SK-N-SH (cell line): ENCODE measurements at regions not wholly inside any gene's neighbourhood (a gene's known extent, or its start where the extent isn't known, plus 50 kb on each side); places are given as distances from the start of the nearest gene placed in this dataset.

Experiments used
- CTCF ChIA-PET: fragments of 300-600, 350-600 bp; formaldehyde crosslinking; extraction: SDS; loops from one replicate; lab custom pipeline; 2021; lab: Yijun Ruan, JAX
- POLR2A ChIA-PET: fragments of 350-600 bp; sonication (Branson Sonifier 250); formaldehyde crosslinking; extraction: SDS; loops from one replicate; lab custom pipeline; 2020; ENCODE audit warnings: antibody characterized with exemption, inconsistent platforms; lab: Yijun Ruan, JAX
- DNase-seq: peaks from one replicate; pipeline ENCODE4 v3.0.0; 2012
- H2AFZ ChIP-seq: fragments of 200-600 bp; sonication (generic); 2 replicates; pipeline ENCODE4 v1.8.1; 2016; ENCODE audit warnings: antibody characterized with exemption, mild to moderate bottlenecking, low read depth
- H3F3A ChIP-seq: fragments of 200-600 bp; sonication (generic); replicated peaks from 2 replicates; pipeline ENCODE3; 2016; ENCODE audit warnings: antibody characterized with exemption, mild to moderate bottlenecking; ENCODE audit not compliant: insufficient read depth
- H3K27ac ChIP-seq, 2 experiments: fragments of 200-500 bp in 1 of 2; fragments of 200-600 bp in 1 of 2; sonication (Bioruptor generic) in 1 of 2; sonication (generic), shearing (Covaris generic) in 1 of 2; 2 replicates each; pipeline versions ENCODE4 v1.5.1 to v1.6.1; 2014 to 2016; ENCODE audit warnings: low read depth in 2 of 2, inconsistent platforms in 1 of 2, low read length in 1 of 2, mild to moderate bottlenecking in 1 of 2, mixed read lengths in 1 of 2
- H3K27me3 ChIP-seq: fragments of 200-600 bp; sonication (generic), shearing (Covaris generic); 2 replicates; pipeline ENCODE4 v1.6.1; 2016; ENCODE audit warnings: mixed run types; ENCODE audit not compliant: insufficient read depth
- H3K36me3 ChIP-seq, 2 experiments: fragments of 200-500 bp in 1 of 2; fragments of 200-600 bp in 1 of 2; sonication (Bioruptor generic) in 1 of 2; sonication (generic) in 1 of 2; replicated peaks in 1 of 2; 2 replicates each; pipeline versions ENCODE3 to v1.5.1; 2014 to 2016; ENCODE audit warnings: low read length in 1 of 2, mild to moderate bottlenecking in 1 of 2; ENCODE audit not compliant: insufficient read depth in 2 of 2, control insufficient read depth in 1 of 2
- H3K4me1 ChIP-seq, 2 experiments: fragments of 200-500 bp in 1 of 2; fragments of 200-600 bp in 1 of 2; sonication (Bioruptor generic) in 1 of 2; sonication (generic), shearing (Covaris generic) in 1 of 2; 2 replicates each; pipeline versions ENCODE4 v1.5.1 to v1.6.1; 2014 to 2016; ENCODE audit warnings: low read depth in 1 of 2, low read length in 1 of 2, mixed run types in 1 of 2; ENCODE audit not compliant: insufficient read depth in 2 of 2, control insufficient read depth in 1 of 2
- H3K4me2 ChIP-seq: fragments of 200-600 bp; sonication (generic), shearing (Covaris generic); 2 replicates; pipeline ENCODE4 v1.6.1; 2017; ENCODE audit warnings: mixed run types
- H3K4me3 ChIP-seq, 2 experiments: fragments of 200-500 bp in 1 of 2; fragments of 200-600 bp in 1 of 2; sonication (Bioruptor generic) in 1 of 2; sonication (generic), shearing (Covaris generic) in 1 of 2; 2 replicates each; pipeline versions ENCODE4 v1.5.1 to v1.8.1; 2014 to 2016; ENCODE audit warnings: low read depth in 2 of 2, inconsistent platforms in 1 of 2, low read length in 1 of 2, mild to moderate bottlenecking in 1 of 2, mixed read lengths in 1 of 2, moderate library complexity in 1 of 2
- H3K79me2 ChIP-seq: fragments of 200-600 bp; sonication (generic); 2 replicates; pipeline ENCODE4 v1.8.1; 2017; ENCODE audit warnings: mild to moderate bottlenecking; ENCODE audit not compliant: insufficient read depth
- H3K9ac ChIP-seq: fragments of 200-600 bp; sonication (generic); 2 replicates; pipeline ENCODE4 v1.6.1; 2017; ENCODE audit warnings: mixed run types
- H3K9me2 ChIP-seq: fragments of 200-600 bp; sonication (generic); 2 replicates; pipeline ENCODE4 v1.6.1; 2017; ENCODE audit warnings: mixed run types
- H3K9me3 ChIP-seq: fragments of 200-600 bp; sonication (generic); 2 replicates; pipeline ENCODE4 v1.6.1; 2017; ENCODE audit warnings: mixed run types, mild to moderate bottlenecking, moderate library complexity
- H4K20me1 ChIP-seq: fragments of 200-600 bp; sonication (generic); 2 replicates; pipeline ENCODE4 v1.6.1; 2017; ENCODE audit warnings: mild to moderate bottlenecking, mixed run types; ENCODE audit not compliant: insufficient read depth
- CHD2 ChIP-seq: fragments of 150-350 bp; IDR thresholded peaks from 2 replicates; pipeline ENCODE4 v1.6.1; 2018; ENCODE audit warnings: low read length; ENCODE audit not compliant: partially characterized antibody
- ELF1 ChIP-seq: IDR thresholded peaks from 2 replicates; pipeline ENCODE4 v1.4.0; 2012
- EZH2phosphoT487 ChIP-seq: fragments of 200-600 bp; sonication (generic); IDR thresholded peaks from 2 replicates; pipeline ENCODE4 v1.6.1; 2017; ENCODE audit warnings: low read depth, mixed run types, mild to moderate bottlenecking, antibody characterized with exemption, moderate library complexity, borderline replicate concordance
- FOSL2 ChIP-seq: IDR thresholded peaks from 2 replicates; pipeline ENCODE4 v1.4.0; 2012; ENCODE audit warnings: low read depth, mild to moderate bottlenecking, moderate library complexity, borderline replicate concordance
- GABPA ChIP-seq: IDR thresholded peaks from 2 replicates; pipeline ENCODE4 v1.4.0; 2012; ENCODE audit warnings: low read depth, mild to moderate bottlenecking
- GATA2 ChIP-seq: sonication (generic); formaldehyde crosslinking; IDR thresholded peaks from 2 replicates; pipeline ENCODE4 v1.5.0; 2020; ENCODE audit warnings: mild to moderate bottlenecking, missing genetic modification reagents
- JUND ChIP-seq: IDR thresholded peaks from 2 replicates; pipeline ENCODE4 v1.4.0; 2012
- MAX ChIP-seq: IDR thresholded peaks from 2 replicates; pipeline ENCODE4 v1.4.0; 2012; ENCODE audit warnings: low read depth
- MEF2A ChIP-seq: IDR thresholded peaks from 2 replicates; pipeline ENCODE4 v1.4.0; 2012; ENCODE audit warnings: low read depth, borderline replicate concordance
- MXI1 ChIP-seq: IDR thresholded peaks from 2 replicates; pipeline ENCODE4 v1.6.1; 2012; ENCODE audit warnings: mild to moderate bottlenecking, low read depth, low read length, improper control_type of control experiment
- NFIC ChIP-seq: IDR thresholded peaks from 2 replicates; pipeline ENCODE4 v1.4.0; 2012; ENCODE audit warnings: borderline replicate concordance
- RFX5 ChIP-seq: IDR thresholded peaks from 2 replicates; pipeline ENCODE4 v1.6.1; 2012; ENCODE audit warnings: mild to moderate bottlenecking, improper control_type of control experiment, low read length
- TAF1 ChIP-seq: IDR thresholded peaks from 2 replicates; pipeline ENCODE4 v1.6.1; 2012; ENCODE audit warnings: low read depth, mild to moderate bottlenecking, low read length, moderate library complexity, borderline replicate concordance
- USF2 ChIP-seq: fragments of 150-350 bp; IDR thresholded peaks from 2 replicates; pipeline ENCODE4 v1.6.1; 2017; ENCODE audit warnings: antibody characterized with exemption, low read length, low read depth, borderline replicate concordance
- YY1 ChIP-seq: IDR thresholded peaks from 2 replicates; pipeline ENCODE4 v1.4.0; 2012; ENCODE audit warnings: low read depth, mild to moderate bottlenecking
- ZBTB33 ChIP-seq: IDR thresholded peaks from 2 replicates; pipeline ENCODE4 v1.4.0; 2012; ENCODE audit warnings: low read depth, borderline replicate concordance
- WGBS: methylation state at CpG from one replicate; pipeline ENCODE4 v1.1.6; 2017; ENCODE audit warnings: low lambda C conversion rate; 5-methylcytosine and 5-hydroxymethylcytosine counted together
- TF ChIP-seq, protein P1 (sequence below): fragments of 200-600 bp; sonication (generic); IDR thresholded peaks from 2 replicates; pipeline ENCODE4 v1.6.1; 2017; ENCODE audit warnings: antibody characterized with exemption, mild to moderate bottlenecking, moderate library complexity
- TF ChIP-seq, protein P2 (sequence below): IDR thresholded peaks from 2 replicates; pipeline ENCODE4 v1.6.1; 2012; ENCODE audit warnings: mild to moderate bottlenecking, low read depth, low read length, moderate library complexity

- no peaks in the 10 kb centered on the region for H4K20me1 ChIP-seq
- no peaks in the 10 kb centered on the region for H3K36me3 ChIP-seq
- no peaks in the 10 kb centered on the region for H3K79me2 ChIP-seq
- H3K4me2 ChIP-seq = no peak overlapping the region
- H3F3A ChIP-seq = no peaks in the 10 kb centered on the region
- DNase-seq = no peak
- no peak overlapping the region for H3K4me3 ChIP-seq
- H3K9me2 ChIP-seq = no peaks in the 10 kb centered on the region
- TF ChIP-seq FOSL2 (no peak), RFX5 (no peak), MEF2A (no peak), USF2 (no peak), YY1 (no peak), ZBTB33 (no peak), MXI1 (no peak), JUND (no peak), EZH2phosphoT487 (no peak), GATA2 (CRISPR knock-in tag) (no peak), TAF1 (no peak), MAX (no peak), GABPA (no peak), NFIC (no peak), ELF1 (no peak), CHD2 (no peak)
- TF ChIP-seq, protein P1, sequence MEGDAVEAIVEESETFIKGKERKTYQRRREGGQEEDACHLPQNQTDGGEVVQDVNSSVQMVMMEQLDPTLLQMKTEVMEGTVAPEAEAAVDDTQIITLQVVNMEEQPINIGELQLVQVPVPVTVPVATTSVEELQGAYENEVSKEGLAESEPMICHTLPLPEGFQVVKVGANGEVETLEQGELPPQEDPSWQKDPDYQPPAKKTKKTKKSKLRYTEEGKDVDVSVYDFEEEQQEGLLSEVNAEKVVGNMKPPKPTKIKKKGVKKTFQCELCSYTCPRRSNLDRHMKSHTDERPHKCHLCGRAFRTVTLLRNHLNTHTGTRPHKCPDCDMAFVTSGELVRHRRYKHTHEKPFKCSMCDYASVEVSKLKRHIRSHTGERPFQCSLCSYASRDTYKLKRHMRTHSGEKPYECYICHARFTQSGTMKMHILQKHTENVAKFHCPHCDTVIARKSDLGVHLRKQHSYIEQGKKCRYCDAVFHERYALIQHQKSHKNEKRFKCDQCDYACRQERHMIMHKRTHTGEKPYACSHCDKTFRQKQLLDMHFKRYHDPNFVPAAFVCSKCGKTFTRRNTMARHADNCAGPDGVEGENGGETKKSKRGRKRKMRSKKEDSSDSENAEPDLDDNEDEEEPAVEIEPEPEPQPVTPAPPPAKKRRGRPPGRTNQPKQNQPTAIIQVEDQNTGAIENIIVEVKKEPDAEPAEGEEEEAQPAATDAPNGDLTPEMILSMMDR = no peak
- TF ChIP-seq, protein P2, sequence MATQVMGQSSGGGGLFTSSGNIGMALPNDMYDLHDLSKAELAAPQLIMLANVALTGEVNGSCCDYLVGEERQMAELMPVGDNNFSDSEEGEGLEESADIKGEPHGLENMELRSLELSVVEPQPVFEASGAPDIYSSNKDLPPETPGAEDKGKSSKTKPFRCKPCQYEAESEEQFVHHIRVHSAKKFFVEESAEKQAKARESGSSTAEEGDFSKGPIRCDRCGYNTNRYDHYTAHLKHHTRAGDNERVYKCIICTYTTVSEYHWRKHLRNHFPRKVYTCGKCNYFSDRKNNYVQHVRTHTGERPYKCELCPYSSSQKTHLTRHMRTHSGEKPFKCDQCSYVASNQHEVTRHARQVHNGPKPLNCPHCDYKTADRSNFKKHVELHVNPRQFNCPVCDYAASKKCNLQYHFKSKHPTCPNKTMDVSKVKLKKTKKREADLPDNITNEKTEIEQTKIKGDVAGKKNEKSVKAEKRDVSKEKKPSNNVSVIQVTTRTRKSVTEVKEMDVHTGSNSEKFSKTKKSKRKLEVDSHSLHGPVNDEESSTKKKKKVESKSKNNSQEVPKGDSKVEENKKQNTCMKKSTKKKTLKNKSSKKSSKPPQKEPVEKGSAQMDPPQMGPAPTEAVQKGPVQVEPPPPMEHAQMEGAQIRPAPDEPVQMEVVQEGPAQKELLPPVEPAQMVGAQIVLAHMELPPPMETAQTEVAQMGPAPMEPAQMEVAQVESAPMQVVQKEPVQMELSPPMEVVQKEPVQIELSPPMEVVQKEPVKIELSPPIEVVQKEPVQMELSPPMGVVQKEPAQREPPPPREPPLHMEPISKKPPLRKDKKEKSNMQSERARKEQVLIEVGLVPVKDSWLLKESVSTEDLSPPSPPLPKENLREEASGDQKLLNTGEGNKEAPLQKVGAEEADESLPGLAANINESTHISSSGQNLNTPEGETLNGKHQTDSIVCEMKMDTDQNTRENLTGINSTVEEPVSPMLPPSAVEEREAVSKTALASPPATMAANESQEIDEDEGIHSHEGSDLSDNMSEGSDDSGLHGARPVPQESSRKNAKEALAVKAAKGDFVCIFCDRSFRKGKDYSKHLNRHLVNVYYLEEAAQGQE = no peak
- TF ChIP-seq, all 33 proteins: peak for 0
- Histone ChIP-seq H3K27ac (no peak overlapping the region), H2AFZ (no peak overlapping the region), H3K27me3 (no peaks in the 10 kb centered on the region; the same call in 1 of the 2 replicates), H3K9me3 (no peaks in the 10 kb centered on the region), H3K4me1 (no peaks in the 10 kb centered on the region), H3K9ac (no peak overlapping the region)
- 76% methylated on average over 5 of the region's 5 CpGs for WGBS
- CTCF ChIA-PET = no interaction called here
- POLR2A ChIA-PET = no interaction called here
Observed at GRCh38 chr1:64398936-64399335, 71.0 kb upstream of the CACHD1 start.
